MCF 10A (cell line): ENCODE measurements at regions not wholly inside any gene's neighbourhood (a gene's known extent, or its start where the extent isn't known, plus 50 kb on each side); places are given as distances from the start of the nearest gene placed in this dataset.

ENCODE experiments used
- BruUV-seq: library from RNA; stranded (reverse); fragments of 400-500 nt; replicated peaks from 2 replicates; lab custom pipeline; 2021; lab: Mats Ljungman, UMichigan
- CTCF ChIA-PET: fragments of 300-600 bp; sonication (Branson Sonifier 250); formaldehyde crosslinking; extraction: SDS; loops from one replicate; lab custom pipeline; 2021; ENCODE audit warnings: antibody characterized with exemption, inconsistent platforms; lab: Yijun Ruan, JAX
- POLR2A ChIA-PET: fragments of 300-600, 350-650 bp; sonication (Branson Sonifier 250); formaldehyde crosslinking; extraction: SDS; loops from one replicate; lab custom pipeline; 2020; ENCODE audit warnings: antibody characterized with exemption, inconsistent platforms; lab: Yijun Ruan, JAX
- DNase-seq: peaks from one replicate; pipeline ENCODE4 v3.0.0-alpha.2; 2018; ENCODE audit not compliant: unreplicated experiment
- H3K27ac Mint-ChIP-seq: one replicate; pipeline ENCODE4 v1.8.0; 2022; ENCODE audit warnings: mild to moderate bottlenecking, low read depth, mixed read lengths; ENCODE audit not compliant: unreplicated experiment
- H3K27me3 Mint-ChIP-seq: one replicate; pipeline ENCODE4 v1.8.0; 2022; ENCODE audit warnings: mixed read lengths; ENCODE audit not compliant: insufficient read depth, unreplicated experiment
- H3K36me3 Mint-ChIP-seq: one replicate; pipeline ENCODE4 v1.8.0; 2022; ENCODE audit warnings: mild to moderate bottlenecking, moderate library complexity, mixed read lengths; ENCODE audit not compliant: insufficient read depth, unreplicated experiment
- H3K4me1 Mint-ChIP-seq: one replicate; pipeline ENCODE4 v1.8.0; 2022; ENCODE audit warnings: mixed read lengths; ENCODE audit not compliant: insufficient read depth, unreplicated experiment
- H3K4me3 Mint-ChIP-seq: one replicate; pipeline ENCODE4 v1.8.0; 2022; ENCODE audit warnings: mild to moderate bottlenecking, moderate library complexity, mixed read lengths; ENCODE audit not compliant: unreplicated experiment
- H3K9me3 Mint-ChIP-seq: one replicate; pipeline ENCODE4 v1.8.0; 2022; ENCODE audit warnings: mixed read lengths; ENCODE audit not compliant: unreplicated experiment
- intact Hi-C: fragments of 100-400 bp; cut with micrococcal nuclease; formaldehyde crosslinking; loops from 2 replicates; pipeline ENCODE4 v1.14.1; 2022
- TF ChIP-seq, protein P1 (sequence below): fragments of 200-600 bp; IDR thresholded peaks from one replicate; pipeline ENCODE4 v1.8.0; 2022; ENCODE audit warnings: antibody characterized with exemption, mild to moderate bottlenecking; ENCODE audit not compliant: unreplicated experiment

DNA sequence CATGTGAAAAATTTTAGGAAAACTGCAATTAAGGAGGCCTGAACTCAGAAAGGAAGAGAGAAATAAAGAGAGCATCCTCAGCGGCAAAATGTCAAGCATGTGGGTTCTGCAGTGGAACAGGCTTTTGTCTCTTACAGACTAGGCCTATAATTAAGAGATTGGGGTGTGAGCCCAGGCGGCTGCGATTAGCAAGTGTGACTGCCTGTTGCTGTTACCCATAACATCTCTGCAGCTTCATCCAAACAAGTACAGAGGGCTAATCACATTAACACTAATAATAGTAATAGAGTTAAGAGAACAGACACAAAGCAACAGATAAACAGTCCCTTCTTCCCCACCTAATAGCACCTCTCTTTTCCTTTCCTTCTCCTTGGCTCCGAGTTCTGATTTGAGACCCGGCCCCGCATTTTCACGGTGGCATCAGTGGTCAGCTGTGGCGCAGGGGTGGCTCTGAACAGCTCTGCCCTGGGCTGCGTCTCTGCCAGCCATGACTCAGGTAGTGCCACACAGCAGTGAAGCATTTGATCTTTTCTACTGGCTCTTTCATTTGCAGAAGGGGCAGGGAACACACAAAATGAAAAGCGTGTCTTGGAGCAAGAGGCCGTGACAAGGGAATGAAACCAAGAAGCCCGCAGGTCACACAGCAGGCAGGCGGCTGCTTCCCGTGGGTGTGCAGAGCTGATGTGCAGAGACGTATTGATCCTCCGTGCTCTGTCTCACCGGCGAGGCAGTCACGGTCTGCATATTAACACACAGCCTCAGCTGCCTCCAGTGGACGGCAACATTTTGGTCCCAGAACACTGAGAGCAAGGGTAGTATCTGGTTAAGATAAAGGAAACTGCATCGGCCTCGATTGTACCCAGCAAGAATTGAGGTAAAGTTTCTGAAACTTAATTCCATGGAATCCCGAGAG, 103.1 kb downstream of the KLF6 start:
- no peaks in the 10 kb centered on the region for H3K27me3 Mint-ChIP-seq
- intact Hi-C loops, result no loop called here
- H3K27ac Mint-ChIP-seq, result no peak overlapping the region
- no peaks in the 10 kb centered on the region for H3K9me3 Mint-ChIP-seq
- TF ChIP-seq, protein P1, sequence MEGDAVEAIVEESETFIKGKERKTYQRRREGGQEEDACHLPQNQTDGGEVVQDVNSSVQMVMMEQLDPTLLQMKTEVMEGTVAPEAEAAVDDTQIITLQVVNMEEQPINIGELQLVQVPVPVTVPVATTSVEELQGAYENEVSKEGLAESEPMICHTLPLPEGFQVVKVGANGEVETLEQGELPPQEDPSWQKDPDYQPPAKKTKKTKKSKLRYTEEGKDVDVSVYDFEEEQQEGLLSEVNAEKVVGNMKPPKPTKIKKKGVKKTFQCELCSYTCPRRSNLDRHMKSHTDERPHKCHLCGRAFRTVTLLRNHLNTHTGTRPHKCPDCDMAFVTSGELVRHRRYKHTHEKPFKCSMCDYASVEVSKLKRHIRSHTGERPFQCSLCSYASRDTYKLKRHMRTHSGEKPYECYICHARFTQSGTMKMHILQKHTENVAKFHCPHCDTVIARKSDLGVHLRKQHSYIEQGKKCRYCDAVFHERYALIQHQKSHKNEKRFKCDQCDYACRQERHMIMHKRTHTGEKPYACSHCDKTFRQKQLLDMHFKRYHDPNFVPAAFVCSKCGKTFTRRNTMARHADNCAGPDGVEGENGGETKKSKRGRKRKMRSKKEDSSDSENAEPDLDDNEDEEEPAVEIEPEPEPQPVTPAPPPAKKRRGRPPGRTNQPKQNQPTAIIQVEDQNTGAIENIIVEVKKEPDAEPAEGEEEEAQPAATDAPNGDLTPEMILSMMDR, result no peak
- CTCF ChIA-PET, result no interaction called here
- no peak for DNase-seq
- H3K4me1 Mint-ChIP-seq, result no peaks in the 10 kb centered on the region
- BruUV-seq, result no TSS peak
- POLR2A ChIA-PET, result interaction anchor here (0.7 kb wide), 1 partner anchor 104 kb away, joined by 3 read pairs; no protein-coding TSS in a partner anchor
- no peak overlapping the region for H3K4me3 Mint-ChIP-seq
- H3K36me3 Mint-ChIP-seq, result no peaks in the 10 kb centered on the region

GRCh38 chr10:3679950-3680629, 104.9 kb downstream of the KLF6 start:
- POLR2A ChIA-PET, result no interaction called here
- Mint-ChIP-seq H3K4me3 (no peak overlapping the region), H3K36me3 (no peaks in the 10 kb centered on the region), H3K27ac (no peak overlapping the region), H3K9me3 (no peaks in the 10 kb centered on the region), H3K27me3 (no peaks in the 10 kb centered on the region), H3K4me1 (no peaks in the 10 kb centered on the region)
- TF ChIP-seq, protein P1, result no peak
- intact Hi-C loops, result no loop called here
- BruUV-seq, result no TSS peak
- CTCF ChIA-PET, result no interaction called here
- no peak for DNase-seq

GRCh38 chr10:3678629-3679227, 106.3 kb downstream of the KLF6 start:
- no peaks in the 10 kb centered on the region for H3K4me1 Mint-ChIP-seq
- H3K27me3 Mint-ChIP-seq, result no peaks in the 10 kb centered on the region
- no peak overlapping the region for H3K27ac Mint-ChIP-seq
- DNase-seq, result no peak
- no TSS peak for BruUV-seq
- TF ChIP-seq, protein P1, result no peak
- intact Hi-C loops, result no loop called here
- POLR2A ChIA-PET, result no interaction called here
- no peaks in the 10 kb centered on the region for H3K9me3 Mint-ChIP-seq
- no peaks in the 10 kb centered on the region for H3K36me3 Mint-ChIP-seq
- H3K4me3 Mint-ChIP-seq, result no peak overlapping the region
- CTCF ChIA-PET, result no interaction called here

DNA sequence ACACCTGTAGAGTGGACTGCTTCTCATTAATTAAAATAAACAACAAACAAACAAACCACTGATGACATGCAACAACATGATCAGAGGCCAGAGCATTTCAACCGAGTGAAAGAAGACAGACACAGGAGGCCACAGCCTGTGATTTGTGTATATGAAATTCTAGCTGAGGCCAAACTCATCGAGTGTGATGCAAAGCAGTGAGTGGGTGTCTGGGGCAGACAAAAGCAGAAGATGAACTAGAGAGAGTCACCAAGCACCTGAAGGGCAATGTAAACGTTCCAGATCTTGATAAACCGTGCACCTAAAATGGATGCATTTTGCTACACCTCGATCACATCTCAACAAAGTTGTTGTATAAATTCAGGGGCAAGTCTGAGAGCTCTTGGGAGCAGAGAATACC, 108.4 kb downstream of the KLF6 start:
- BruUV-seq, result no TSS peak
- CTCF ChIA-PET, result no interaction called here
- Mint-ChIP-seq H3K36me3 (no peaks in the 10 kb centered on the region), H3K4me1 (no peaks in the 10 kb centered on the region), H3K4me3 (no peak overlapping the region), H3K9me3 (no peaks in the 10 kb centered on the region), H3K27ac (no peak overlapping the region), H3K27me3 (no peaks in the 10 kb centered on the region)
- intact Hi-C loops, result no loop called here
- POLR2A ChIA-PET, result interaction anchor here (0.6 to 0.8 kb wide), 2 partner anchors 48 to 72 kb away, joined by 3 read pairs; no protein-coding TSS in a partner anchor
- no peak for DNase-seq
- TF ChIP-seq, protein P1, result no peak
